ENCODE measurements at regions not wholly inside any gene's neighbourhood (a gene's known extent, or its start where the extent isn't known, plus 50 kb on each side); places are given as distances from the start of the nearest gene placed in this dataset.
"Not testable (repeated sequence)": the region's sequence is repeated elsewhere in the genome, so short reads cannot be mapped to it uniquely, and the experiment has no call there.

DNA sequence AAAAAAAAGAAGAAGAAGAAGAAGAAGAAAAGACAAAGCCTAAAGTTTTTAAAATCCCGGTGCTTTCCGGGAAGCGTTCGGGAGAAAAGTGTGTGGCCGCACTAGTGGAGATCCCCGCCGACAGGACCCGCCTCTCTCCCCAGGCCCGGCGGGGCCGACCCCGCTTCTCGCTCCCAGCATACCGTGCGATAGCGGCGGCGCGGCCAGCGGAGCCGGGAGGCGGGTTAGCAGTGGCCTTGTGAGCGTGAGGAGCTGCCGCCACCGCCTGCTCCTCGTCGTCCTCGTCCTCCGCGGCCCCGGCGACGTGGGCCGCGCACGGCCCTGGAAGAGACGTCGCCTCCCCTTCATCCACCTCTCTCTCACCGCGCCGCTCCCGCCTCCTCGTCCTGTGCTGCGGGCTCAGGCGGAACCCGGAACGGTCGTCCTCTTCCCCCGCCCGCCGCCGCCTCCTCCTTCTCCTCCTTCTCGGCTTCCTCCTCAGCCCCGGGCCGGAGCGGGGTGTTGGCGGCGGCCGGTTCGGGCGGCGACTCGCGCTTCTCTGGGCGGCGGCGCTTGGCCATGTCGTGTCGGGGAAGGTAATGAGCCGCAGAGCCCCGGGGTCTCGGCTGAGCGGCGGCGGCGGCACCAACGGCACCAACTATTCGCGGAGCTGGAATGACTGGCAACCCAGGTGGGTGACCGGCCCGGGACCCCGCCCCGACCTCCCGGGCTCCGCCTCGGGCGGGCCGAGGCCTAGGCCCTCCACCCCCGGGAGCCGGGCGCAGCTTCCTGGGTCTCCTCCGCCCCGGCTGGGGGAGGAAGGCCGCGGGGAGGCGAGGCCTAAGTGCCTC is 62.6 kb upstream of the CDR2 start:
- peak; percentile 52 to 53 for DNase-seq

DNA sequence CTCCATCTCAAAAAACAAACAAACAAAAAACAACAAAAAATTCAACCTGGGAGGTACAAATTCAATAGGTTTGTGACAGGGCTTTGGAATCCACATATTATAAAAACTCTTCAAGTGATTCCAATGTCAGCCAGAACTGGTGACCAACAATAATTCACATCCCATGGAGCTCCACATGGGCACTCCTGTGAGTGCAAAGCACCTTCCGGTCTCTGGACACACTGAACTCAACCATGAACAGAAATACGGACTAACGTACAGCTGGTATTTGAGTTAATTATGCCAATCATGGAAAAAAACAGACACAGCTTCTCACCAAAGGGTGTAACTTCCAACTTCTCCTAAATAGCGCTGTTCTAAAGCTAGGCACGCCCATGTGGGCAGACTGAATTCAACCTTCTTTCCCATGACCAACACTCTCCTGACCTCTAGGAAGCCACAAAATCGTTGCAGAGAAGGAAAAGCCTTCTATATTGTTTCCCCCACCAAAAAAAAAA is 62.0 kb upstream of the CDR2 start:
- DNase-seq, result not testable (repeated sequence)

DNA sequence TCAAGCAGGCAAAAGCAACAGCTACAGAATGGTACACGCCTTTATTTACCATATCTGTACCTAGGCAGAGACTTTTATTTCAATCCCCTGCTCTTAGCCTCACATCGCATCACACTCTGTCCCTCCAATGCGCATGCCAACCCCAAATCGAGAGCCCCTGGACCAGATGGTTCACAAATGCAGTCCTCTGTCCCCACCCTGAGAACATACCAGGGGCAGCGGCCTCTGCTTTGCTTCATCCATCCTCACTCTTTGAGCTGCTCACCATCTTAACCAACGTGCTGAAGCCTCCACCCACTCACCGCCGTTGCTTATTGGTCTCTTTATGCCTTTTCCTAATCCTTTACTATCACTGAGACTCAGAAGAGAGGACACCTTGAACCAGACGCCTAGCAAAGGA is 56.9 kb upstream of the CDR2 start:
- not testable (repeated sequence) for DNase-seq

DNA sequence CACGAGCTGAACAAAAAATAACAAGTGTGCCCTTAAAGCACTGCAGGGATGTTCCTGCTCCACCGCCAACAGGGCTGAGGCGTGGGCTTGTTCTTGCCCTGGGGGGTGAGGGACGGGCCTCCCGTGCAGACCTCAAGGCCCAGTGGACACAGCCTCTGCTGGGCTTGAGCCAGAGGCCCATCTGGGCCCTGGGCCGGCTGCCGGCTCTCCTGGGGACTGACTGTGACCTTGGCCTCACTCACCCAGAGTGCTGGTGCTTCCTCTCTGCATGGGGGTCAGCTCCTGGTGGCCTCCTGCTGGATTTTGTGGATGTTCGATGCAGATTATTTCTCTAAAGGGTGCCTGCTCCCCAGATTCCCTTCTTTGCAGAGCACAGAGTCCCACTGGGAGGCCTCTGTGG is 54.2 kb upstream of the CDR2 start:
- DNase-seq, result no peak

DNA sequence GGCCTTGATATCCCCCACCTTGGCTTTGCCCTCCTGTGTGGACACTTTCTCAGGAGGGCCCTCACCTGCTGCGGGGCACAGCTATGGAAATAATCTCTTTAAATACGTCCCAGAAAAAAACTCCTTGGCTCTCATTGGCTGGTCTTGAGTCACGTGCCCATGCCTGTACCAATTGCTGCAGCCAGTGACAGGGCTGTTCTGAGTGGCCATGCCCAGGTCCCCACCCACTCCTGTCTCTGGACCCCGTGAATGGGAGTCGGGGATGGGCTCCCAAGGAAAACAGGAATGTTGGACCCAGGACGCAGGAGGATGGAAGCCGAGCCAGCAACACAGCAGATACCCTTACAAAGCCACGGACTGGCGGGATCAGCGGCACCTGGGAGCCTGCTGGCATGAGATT is 53.1 kb upstream of the CDR2 start:
- DNase-seq, result no peak

DNA sequence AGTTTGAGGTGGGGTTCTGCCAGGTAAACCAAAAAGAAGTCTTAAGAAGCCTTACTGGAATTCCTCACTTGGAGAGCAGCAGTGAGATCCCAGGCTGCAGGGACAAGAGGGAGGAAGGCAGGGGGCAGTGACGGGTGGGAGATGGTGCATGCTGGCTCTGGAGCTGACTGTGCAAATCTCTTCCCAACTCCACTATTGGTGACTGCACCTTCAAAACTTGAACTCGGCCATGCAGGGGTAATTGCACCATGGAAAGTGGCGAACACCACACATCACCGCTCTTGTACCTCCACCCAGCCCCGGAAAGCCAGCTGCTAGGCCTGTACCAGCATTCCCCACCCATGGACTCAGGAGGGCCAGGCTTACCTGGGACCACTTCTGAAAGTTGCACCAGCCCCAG is 51.4 kb upstream of the CDR2 start:
- no peak for DNase-seq

DNA sequence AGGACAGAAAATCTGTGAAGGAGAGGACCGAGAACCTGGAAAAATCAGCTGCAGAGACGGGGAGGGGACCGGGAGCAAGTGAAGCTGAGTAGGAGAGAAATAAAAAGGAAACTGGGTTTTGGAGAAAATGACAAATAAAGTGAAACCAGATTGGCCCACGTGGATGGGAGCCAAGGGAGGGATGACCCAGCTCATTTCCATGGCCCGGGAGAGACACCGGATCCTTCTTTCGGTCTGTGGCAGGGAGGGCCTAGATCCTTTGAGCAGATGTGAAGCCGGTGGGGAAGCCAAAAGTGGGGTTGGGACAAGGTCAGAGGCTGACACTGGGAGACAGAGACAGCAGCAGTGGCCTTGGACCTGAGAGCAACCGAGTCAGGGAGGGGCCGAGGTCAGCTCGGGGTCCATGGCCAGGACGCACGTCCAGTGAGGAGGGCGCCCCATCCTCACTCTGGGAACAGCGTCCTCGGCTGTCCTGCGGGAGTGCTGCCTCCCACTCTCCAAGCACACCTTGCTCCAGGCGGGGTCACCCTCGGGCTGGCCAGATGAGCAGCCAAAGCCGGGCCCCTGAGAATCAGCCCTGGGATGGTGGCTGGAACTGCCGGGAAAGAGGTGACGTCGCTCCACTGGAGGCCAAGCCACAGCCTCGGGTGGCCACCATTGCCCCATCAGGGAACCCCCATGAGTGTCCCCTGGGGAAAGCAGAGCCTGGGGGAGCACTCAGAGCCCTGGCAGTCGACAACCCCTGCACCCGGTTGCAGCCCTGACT is 50.8 kb upstream of the CDR2 start:
- no peak for DNase-seq

DNA sequence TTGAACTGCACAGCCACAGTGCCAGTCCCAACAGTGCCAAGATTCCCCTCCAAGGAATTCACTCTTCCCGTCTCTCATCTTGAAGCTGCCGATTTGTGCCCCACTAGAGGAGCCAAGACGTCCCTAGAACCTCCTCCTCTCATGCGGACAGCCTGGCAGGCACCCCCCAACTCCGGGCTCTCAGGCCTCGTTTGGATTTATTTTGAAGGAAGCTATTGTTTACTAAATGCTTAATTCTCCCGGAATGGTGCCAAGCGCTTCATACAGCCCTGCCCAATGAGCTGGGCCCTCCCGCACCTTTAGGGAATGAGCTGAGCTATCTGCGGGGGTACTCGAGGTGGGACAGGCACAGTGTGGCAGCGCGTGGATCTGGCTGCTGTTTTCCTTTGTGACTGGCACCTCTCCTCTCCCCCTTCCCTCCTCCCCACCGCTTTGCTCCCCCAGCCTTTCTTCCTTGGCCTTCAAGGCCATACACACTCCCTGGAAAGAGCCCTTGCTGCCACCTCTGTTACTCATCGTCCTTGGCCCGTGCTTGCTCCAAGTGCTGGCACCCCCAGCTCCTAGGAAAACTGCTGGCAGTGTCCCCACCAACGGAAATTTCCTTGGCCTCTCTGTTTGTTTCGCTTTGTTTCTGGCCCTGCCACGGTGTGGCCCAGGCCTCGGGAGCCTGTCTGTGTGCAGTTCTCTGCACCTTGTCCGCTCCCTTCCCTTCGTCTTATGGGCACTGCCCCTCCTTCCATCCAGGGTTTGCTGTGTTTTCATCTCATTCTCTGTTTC is 49.9 kb upstream of the CDR2 start:
- DNase-seq, result no peak

Data from SHP77 (cell line).